ENCODE measurements at regions not wholly inside any gene's neighbourhood (a gene's known extent, or its start where the extent isn't known, plus 50 kb on each side); places are given as distances from the start of the nearest gene placed in this dataset.

DNA sequence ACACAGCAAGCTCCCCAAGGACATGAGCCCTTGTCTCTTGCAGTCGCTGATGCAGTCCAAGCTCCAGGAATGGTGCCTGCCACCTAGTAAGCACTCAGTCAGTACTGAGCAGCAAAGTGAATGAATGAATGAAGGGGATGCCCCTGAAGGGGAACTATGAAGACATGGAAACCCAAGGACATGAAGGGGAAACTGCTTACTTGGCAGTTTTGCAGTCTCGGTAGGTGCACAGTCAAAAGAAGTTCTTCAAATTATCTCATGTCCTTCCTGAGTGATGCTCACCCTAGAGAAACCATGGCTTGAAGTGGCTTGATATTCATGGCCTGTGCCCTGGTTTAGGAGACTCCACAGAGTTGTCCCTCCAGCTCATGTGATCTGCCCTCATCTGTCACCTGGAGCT lies 102.1 kb upstream of the DLX2 start:
- DNase-seq: no peak

DNA sequence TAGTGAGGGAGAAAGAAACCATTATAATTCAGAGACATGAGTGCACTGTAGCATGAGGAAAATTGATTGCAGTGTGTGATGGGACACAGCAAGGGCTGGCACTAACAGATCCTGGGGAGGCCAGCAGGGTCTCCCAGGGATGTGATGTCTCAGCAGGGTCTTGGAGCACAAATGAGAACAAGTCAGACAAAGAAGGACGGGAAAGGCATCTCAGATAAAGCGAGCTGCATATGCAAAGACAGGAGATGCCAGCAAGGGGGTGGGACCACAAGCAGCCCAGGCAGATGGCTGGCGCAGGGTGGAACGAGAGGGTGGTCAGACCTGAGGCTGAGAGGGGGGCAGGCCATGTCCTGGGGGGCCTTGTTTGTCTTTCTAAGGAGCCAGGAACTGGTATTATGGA lies 102.6 kb upstream of the DLX2 start:
- no peak for DNase-seq

DNA sequence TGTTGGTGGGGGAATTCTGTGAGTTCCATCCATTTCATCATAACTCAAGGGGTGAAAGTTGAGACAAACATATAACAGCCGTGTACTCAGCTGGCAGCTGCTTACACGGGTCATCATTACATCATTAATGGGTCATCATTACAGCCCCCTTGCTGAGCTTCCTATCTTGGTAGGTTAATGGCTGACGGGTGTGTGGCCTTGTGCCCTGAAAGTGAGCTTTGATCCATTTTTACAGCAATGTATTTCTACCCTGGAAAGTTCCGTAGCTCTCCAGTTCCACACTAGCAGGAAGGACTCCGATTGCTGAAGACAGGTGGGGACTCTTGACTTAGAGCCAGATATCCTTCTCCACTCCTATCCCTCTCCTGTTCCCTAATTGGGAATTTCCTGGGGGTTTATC lies 105.2 kb upstream of the DLX2 start:
- peak; percentile 77 for DNase-seq

DNA sequence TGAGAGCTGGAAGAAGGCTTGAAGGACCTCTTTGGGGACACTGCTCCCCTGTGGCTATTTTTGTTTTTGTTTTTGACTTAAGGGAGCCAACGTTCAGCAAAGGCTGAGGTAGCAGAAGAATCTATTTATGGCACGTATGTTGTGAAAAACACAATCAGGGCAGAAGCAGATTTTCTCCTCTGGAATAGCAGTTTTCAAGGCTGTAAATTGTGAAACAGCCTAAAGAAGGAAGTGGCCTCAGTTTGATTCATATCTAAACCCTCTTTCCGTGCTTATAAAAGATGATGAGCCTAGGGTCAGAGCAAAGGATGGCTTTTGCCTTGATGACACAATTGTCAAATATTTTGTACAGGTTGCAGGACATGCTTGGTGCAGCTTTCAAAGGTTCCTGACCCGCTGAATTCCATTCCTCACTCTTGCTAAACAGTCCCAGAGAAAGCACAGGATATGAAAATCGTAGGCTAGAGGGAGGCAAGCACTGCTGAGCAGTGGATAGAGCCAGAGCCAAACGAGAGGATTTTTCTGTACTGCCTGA lies 106.2 kb upstream of the DLX2 start:
- no peak for DNase-seq

DNA sequence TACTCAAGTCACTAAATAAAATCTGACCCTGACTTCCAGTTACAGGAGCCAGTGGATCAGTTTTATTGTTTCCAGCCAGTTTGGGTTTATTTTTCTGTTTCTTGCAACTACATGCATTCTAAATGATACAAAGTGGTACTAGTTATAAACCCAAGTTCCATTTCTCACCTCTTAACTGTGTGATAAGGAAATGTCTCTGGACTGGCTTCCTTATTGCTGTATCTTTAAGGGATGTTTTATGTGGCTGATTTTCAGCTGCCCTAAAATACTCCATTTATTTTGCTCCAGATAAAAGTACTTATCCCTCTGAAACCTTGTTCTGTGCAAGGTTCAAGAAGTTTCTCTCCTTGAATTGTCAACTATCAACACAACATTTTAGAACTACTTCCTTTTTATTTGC lies 107.9 kb upstream of the DLX2 start:
- DNase-seq: no peak

DNA sequence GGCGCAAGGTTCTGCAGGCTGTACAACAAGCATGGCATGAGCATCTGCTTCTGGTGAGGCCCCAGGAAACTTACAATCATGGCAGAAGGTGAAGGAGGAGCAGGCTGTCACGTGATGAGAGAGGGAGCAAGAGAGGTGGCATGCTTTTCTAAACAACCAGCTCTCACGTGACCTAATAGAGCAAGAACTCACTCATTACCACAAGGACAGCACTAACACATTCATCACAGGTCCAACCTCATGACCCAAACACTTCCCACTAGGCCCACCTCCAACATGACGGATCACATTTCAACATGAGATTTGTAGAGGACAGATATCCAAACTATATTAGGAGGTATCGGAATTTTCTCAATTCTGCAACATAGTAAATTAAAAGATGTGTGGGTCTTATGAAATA lies 108.8 kb upstream of the DLX2 start:
- no peak for DNase-seq

DNA sequence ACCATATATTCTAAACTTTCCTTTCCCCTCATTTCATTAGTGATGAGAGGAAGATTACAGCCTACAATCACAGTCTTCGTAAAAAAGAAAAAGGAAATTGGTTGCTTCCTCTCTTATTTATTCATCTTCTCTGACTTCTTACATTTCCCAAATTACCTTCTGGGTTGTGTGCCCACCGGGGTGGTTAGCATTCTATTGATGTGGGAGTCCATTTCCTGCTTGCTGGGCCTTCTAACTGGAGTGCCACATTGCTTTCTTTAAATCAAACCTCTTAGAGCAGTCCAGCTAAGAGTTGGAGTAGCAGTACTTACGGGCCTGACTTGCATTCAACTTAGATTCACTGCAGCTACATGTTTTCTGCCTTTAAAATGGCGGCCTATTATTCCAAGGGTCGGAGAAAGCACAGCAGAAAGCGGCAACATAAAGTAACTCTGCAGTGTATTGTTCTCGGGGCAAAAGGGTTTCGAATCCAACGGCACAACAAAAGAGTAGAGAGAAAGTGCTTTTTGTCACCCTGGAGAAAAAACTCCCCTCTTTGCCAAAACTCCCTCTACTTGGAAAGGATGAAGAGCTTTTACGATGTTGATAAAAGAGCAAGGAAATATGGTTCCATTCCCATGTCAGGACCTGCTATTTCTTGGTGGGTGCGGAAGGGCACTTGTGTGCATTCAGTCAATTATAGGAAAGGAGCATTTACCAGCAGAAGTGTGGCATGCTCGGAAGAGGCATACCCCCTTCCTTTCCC lies 110.6 kb upstream of the DLX2 start:
- no peak for DNase-seq

DNA sequence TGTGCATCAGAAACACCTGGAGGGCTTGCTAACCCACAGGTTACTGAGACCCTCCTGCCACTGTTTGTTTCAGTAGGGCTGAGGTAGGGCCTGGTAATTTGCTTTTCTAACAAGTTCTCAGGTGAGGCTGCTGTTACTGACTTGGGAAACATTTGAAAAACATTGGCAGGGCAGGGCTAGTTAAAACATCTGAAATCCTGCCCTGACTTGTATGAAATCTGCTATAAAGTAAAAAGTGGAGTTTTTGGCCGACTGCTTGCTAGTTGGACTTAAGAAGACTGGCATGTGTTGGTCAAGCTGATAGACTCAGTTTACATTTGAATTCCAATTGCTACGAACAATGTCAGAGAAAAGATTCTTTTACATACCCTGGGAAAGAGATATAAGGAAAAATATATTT lies 111.6 kb upstream of the DLX2 start:
- DNase-seq: no peak

DNA sequence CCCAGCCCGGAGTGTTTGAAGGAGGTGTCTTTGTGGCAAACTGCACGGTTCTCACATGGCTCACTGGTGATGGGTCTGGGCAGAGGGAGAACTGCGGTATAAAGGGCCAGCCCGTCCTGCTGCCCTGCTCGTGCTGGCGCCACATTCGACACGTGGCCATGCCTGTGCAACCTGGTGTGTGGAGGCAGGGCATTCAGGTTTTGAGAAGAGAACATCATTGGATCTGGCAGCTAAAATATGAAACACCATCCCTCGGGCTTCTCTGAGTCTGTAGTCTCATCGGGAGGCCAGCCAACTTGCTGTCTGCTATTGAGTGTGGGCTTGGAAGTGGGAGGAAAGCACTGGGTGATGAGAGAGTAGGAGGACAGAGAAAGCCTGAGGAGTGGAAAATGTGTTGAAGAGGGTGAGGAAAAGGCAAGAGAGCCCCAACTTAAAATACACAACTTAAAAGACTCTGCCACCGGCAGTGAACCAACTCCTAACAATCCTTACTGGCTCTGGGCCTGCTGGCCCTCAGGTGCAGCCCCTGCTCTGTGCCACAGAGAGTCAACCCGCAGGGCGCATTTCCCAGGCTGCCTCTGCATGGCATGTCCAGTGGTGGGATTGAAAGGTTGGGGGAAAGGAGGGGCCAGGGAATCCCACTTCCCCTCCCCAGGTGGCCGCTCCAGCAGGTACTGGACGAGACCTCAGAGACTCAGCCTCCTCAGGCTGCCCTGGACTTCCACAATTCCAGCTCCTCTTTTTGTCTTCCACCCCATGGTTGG lies 112.7 kb upstream of the DLX2 start:
- DNase-seq: no peak

DNA sequence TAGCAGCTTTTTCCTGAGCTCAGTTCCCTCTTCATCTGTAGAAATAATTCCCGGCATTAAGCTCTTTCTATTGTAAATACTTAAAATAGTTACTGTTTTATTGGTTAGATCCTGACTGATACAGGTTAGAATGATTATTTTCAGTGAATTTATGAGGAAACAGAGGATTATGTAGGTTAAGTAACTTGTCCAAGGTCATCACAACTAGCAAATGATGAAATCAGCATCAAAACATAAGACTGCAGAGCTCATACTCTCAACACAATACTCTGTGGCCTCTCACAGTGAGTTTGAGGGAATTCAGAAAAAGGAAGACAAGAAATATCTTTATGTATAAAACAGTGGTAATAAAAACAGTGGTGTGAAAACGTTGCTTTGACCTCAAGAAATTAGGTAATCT lies 113.2 kb upstream of the DLX2 start:
- DNase-seq: no peak

DNA sequence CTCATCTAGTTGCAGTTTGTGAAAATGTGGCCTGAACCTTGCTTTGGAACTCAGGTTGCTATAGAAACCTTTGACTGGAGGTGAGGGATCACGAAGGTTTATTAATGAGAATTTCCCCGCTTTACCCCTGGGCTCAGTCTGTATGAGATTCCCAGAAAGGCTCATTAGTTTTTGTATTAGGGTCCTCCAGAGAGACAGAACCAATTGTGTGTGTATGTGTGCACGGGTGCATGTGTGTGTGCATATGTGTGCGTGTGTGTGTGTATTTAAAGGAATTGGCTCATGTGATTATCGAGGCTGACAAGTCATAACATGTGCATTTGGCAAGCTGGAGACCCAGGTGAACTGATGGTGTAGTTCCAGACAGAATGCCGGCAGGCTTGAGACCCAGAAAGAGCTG lies 113.8 kb upstream of the DLX2 start:
- peak; percentile 11 for DNase-seq

DNA sequence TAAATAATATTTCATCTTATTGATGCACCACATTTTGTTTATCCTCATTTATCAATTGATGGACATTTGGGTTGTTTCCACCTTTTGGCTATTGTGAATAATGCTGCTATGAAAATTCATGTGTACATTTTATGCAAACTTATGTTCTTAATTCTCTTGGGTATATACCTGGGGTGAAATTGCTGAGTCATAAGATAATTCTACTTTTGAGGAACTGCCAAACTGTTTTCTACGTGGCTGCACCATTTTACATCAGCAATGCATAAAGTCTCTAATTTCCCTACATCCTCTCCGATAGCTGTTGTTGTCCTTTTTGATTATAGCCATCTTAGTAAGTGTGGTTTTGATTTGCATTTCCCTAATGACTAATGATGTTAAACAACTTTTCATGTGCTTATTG lies 116.5 kb upstream of the DLX2 start:
- no peak for DNase-seq

DNA sequence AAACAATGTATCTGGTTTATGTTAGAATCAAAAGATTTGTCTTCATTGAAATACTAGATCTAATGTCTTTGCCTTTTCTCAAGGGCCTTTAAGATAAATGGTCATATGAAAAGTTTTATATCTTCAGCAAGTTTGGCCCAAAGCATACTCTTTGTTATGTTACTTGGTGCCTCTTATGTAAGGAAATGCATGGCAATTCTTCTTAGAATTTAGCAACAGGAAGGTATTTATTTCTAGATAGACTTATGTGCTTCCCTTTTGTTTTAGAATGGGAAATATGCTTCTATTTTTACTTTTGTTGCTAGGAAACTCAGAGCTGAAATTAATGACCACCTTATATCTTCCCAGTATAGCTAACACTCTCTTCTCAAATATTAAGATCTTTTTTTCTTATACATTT lies 117.4 kb upstream of the DLX2 start:
- no peak for DNase-seq

DNA sequence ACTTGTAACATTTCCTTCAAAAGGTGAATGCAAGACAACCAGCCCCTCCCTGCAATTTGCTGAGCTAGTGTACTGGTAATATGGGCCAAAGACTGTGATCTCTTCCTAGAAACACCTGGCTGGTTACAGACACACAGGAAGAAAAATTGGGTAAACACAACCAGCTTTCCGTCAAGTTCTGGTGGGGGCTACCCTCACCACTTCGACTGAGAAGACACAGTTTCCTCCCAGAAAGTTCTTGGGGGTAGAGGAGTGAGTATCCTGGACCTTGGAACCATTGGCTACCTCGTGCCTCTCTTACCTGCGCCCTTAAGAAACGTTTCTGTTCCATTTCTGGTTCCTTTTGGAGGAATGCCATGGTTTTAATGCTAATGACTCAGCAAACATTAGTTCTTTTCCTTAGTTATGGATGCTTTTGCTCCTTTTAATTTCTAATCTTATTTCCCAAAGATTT lies 120.9 kb upstream of the DLX2 start:
- DNase-seq: no peak

DNA sequence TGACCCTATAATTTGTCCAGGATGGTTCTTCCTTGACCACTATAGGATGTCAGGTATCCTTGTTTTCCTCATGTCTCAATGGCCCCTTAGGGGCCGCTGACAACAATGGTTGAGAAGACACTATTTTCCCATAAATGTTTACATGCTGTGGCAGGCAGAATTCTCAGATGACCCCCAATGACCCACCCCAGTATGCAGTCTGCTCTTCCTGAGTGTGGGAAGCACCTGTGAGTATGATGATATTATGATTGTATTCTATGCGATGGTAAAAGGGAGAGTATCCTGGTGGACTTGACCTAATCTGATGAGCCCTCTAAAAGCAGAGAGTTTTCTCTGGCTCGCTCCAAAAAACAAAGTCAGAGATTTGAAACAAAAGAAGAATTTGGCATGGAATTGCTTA lies 123.1 kb upstream of the DLX2 start:
- DNase-seq: peak; percentile 37

DNA sequence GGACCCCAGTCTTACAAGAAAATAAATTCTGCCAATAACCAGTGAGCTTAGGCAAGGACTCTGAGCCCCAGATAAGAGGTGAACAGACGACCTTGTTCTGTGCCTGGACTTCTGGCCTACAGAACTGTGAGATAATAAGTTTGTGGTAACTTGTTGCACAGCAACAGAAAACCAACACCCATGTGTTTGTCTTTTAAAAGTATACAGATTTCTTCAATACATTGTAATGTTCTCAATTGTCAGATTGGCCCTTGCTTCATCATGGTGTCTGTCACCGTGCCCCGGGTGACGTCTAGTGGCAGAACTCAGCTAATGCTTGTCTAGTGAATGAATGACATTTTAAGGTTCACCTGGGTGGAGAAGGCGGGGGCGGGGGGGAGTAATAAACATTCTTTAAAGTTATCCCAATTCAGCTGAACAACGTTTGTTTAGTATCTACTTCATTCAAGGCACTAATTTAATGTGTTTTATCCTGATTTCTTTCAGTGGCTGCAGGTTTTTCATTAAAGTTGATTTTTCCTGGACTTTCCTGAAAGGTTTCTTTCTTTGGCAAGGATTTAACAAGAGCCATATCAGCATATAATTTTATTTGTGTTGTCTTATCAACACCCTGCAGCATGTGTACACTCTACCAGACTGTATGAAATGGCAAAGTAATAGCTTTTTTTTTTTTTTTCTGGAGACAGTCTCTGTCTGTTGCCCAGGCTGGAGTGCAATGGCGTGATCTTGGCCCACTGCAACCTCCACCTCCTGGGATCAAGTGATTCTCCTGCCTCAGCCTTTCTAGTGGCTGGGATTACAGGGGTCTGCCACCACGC lies 123.8 kb upstream of the DLX2 start:
- DNase-seq: peak; percentile 13

DNA sequence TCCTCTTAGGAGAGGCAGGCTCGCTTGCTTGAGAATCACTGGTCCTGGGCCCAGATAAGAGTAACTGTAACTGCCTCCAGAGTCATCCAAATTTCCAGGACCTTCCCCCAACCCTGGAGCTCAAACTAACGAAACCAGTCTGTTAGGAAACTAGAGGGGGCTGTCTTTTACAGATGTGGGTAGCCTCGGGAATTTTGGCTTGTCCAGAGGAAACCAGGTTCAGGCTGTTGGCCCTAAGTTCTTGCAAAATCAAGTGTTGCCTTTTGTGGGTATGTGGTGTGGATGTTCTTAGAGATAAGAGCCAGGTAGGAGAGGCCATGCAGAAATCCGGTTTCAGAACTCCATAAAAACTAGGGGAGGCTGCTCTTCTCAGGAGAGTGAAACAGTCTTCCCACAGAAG lies 125.0 kb upstream of the DLX2 start:
- DNase-seq: no peak

DNA sequence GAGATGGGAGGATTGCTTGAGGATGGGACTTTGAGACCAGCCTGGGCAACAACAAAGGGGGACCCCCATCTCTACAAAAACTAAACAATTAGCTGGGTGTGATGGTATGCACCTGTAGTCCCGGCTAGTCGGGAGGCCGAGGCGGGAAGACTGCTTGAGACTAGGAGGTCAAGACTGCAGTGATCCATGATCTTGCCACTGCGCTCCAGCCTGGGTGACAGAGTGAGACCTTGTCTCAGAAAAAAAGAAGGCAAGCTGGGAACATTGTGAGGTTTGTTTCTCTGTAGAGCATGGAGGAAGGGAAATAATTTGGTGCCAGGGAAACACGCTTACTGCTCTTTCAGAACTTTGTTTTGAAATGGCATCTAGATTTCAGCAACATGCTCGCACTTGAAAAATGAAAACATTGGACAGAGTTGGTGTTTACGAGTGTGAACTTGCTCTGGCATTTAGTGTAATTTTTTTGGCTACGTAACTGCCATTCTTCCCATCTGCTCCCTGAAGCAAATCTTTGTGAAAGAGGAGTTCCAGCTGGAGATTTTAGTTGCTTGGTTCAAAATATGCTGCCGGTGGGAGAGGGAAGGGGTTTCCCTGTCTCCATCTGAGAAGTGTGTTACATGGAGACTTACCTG lies 125.6 kb upstream of the DLX2 start:
- no peak for DNase-seq

DNA sequence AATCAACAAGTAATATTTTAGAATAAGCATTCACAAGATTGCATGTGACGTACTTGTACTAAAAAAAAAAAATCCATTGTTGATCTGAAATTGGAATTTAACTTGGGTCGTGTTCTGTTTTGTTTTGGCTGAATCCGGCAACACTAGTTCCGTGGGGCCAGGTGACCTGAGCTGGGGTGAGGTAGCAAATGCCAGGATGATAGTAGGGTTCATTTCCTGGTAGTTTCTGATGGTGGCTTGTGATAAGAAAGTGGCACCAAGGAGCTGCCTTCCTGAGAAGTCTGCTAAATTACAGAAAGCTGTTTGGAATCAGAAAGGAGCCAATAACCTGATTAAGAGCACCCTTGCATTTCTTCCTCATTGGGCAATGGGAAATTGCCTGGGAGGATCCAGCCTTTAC lies 126.4 kb upstream of the DLX2 start:
- DNase-seq: no peak

DNA sequence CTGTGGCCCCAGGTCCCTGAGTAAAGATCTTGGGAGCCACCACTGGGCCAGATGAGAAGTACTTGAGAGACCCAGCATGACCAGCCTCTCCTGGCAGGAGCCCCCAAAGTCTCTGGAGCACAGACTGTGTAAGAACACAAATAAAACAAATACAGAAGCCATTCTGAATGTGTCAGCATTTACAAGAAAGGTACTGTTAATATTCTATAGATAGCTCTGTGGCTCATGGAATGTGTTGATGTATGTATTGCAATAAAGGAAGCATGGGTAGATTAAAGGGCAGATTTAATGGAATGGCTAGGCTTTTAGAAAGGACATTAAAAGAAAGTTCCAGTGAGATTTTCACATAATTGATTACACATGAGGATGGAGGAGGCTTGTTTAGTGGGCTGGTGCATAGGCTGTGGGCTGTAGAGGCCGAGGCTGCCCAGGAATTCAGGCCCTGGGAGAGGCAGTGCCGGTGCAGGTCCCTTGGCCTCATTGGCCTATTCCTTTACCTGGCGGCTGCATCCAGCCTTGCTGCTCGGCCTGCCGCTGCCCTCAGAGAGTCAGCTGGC lies 127.7 kb upstream of the DLX2 start:
- DNase-seq: no peak

DNA sequence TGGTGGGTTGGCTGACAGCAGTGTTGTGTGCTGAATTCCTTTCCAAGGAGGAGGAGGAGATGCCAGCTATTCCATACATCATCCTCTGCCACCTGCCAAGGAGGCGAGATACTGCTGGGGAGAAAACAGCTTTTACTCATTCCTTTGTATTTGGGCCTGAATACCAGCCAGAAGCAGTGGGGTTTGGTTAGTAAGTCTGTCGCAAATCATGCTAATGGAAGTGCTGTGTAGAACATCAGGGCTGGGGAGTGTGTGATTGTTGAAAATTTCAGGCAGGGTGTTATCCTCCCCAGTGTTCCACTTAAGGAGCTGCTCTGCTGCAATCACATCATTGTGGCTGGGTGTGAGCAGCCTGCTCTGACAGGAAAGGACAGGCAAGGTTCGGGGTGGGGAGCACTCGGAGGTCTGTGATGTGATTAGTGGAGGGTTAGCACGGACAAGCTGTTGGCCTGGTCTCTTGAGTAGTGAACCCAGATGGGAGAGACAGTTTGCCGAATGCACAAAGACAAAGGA lies 128.2 kb upstream of the DLX2 start:
- DNase-seq: no peak

DNA sequence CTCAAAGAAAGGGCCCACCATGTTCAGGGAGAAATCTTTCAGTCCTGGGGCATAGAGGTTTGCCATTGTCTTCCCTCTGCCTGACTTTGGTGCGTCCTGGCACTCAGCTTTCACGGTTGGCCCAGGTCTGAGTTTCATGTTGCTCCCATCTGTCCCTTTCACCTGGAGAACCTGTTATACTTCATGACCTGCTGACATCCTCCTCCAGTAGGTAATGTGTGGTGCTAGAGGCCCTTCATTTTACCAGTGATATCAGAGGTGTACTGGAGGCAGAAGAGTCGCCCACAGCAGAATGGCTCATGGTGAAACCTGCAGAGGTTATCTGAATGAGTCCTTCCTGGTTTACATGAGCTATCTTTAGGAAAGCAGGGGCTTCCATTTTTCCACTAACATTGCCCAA lies 128.8 kb upstream of the DLX2 start:
- no peak for DNase-seq
